HG02885 (cell line): ENCODE measurements at regions not wholly inside any gene's neighbourhood (a gene's known extent, or its start where the extent isn't known, plus 50 kb on each side); places are given as distances from the start of the nearest gene placed in this dataset.

Experiments
- ATAC-seq: cut with Tn5 transposase; IDR thresholded peaks from one replicate; pipeline ENCODE4 v1.9.1; 2021; ENCODE audit warnings: mild to moderate bottlenecking; ENCODE audit not compliant: unreplicated experiment, poor library complexity

DNA sequence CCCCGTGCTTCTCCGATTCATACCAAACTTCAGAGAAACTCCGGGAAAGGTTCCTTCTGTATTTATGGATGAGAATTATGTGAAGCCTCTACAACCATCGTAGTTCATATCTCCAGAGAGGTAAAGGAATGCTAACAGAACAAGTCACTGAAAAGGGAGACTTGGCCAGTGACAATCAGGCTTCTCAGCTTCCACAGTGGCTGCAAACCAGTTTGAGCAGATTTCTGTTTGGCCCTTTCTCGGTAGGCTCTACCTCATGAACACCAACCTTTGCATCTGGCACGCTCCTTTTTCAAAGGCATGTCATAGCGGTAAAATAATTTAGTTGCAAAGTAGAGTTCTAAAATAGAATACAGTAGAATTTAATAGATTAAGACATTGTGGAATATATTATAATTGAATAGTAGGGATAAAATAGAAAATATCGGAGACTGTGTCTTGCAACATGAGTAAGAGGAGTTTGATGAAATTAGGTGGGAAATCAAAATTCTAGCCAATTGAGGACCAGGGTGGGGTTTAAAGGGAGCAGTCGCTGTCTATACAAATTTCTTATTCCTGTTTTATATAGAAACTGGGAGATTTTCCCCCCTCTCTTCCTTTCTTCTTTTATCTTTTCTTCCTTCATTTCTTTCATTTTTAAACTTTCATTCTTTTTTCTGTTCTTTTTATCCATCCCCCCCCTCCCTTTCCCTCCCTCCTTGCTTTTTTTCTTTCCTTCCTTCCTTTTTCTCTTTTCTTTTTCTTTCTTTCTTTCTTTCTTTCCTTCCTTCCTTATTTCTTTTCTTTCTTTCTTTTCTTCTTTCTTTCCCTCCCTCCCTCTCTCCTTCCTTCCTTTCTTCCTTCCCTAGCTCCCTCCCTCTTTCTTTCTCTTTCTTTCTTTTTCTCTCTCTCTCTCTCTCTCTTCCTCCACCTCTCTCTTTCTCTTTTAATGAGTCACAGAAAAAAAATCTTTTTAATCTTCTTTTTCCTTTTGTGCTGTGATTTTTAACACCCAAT is 161.5 kb upstream of the KLF6 start:
- ATAC-seq, result no peak

DNA sequence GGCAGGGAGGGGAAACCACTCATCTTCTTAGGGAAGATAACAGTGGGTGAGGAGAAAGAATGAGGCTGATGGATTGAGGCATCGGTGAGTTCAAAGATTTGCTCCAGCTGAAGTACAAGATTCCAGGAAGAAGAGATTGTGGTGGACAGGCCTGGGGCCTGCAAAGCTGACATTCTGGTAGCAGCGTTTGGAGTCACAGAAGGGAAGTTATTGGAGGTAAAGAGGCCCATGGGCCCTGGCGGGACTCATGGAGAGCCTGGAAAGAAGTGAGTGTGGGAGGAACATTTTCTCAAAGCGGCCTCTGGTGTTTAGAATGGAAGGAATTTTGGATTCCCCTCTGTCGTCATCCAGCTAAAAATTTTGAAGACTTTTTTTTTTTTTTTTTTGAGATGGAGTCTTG is 160.0 kb upstream of the KLF6 start:
- no peak for ATAC-seq

DNA sequence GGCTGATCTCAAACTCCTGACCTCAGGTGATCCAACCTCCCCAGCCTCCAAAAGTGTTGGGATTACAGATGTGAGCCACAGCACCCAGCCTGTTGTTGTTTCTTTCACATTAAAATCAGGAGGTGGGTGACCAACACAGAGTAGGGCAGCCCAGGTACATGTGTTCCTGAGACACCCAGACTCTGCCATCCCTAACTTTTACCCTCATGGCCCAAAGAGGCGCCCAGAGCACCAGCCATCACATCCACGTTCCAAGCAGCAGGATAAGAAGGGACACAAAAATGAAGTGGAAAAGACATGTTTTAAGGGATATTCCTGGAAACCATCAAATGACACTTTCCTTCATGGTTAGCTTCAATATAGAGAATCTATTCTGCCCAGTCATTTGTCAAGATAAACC is 159.6 kb upstream of the KLF6 start:
- ATAC-seq, result no peak

DNA sequence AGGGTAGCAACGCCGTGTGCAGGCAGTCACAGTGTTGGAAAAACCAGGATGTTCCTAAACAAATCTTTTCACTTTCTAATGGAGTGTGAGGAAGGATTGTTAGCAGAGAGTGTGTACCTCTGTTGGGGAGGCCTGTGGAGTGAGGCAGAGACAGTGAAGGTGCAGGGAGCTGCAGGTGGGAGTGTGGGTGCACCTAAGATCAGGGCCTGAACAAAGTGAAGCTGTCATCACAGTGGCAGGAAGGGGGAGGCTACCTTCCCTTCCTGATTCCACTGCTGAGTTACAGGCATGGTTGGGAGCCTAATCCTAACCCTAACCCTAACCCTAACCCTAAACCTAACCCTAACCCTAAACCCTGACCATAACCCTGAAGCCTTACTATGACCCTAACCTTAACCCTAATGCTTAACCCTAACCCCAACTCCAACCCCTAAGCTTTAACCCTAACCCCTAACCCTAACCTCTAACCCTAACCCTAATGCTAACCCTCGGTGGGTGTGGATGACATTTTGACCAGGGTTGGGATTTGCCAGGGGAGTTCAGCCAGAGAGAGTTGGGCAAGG is 158.8 kb upstream of the KLF6 start:
- ATAC-seq, result no peak

DNA sequence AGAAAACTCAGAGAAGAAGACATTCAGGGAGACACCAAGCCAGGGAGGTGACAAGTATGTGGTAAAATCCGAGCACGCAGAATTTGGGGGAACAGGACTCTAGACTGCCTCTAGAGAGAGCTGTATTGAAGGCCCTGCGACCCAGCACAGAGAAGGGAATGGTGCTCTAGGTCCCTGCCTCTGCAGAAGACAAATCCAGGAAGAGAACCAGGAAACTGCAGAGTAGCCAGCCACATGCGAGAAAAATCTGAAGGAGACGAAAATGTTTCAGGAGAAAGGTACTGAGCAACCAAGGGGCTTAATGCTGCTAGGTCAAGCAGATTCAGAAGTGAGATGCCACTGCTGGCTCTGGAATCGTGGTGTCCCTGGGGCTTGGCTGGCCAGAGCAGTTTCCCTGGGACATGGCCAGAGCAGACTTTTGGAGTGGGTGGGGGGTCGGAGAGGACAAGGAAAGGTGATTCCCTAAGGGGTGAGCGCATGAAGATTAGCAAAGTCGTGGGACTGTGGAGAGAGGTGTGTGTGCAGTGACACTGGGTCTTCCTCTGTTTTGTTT is 158.0 kb upstream of the KLF6 start:
- ATAC-seq, result no peak

DNA sequence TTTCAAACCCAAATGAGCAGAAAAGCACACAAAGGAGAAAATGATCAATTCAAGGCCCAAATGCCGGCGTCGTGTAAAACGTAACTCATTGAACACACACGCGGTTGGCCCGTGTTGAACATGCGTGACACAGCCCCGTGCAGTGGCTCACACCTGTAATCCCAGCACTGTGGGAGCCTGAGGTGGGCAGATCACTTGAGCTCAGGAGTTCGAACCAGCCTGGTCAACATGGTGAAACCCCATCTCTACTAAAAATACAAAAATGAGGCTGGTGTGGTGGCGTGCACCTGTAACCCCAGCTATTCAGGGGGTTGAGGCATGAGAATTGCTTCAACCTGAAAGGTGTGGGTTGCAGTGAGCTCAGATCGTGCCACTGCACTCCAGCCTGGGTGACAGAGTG is 156.7 kb upstream of the KLF6 start:
- no peak for ATAC-seq

DNA sequence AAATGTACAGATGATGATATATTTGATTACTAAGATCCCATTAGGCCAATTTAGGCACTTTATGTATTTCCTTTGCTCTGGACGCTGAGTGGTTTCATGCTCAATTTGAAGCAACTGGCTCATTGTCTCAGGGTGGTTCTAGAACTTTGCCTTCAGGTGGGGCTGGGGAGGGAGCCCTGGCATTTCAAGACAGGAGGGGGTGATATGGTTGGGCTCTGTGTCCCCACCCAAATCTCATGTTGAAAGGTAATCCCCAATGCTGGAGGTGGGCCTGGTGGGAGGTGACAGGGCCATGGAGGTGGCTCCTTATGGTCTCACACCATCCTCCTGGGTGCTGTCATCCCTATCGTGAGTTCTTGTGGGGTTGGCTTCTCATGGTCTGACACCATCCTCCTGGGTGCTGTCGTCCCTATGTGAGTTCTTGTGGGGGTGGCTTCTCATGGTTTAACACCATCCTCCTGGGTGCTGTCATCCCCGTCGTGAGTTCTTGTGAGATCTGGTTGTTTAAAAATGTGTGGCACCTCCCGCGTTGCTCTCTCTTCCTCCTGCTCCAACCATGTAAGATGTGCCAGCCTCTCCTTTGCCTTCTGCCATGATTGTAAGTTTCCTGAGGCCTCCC is 151.5 kb upstream of the KLF6 start:
- no peak for ATAC-seq

DNA sequence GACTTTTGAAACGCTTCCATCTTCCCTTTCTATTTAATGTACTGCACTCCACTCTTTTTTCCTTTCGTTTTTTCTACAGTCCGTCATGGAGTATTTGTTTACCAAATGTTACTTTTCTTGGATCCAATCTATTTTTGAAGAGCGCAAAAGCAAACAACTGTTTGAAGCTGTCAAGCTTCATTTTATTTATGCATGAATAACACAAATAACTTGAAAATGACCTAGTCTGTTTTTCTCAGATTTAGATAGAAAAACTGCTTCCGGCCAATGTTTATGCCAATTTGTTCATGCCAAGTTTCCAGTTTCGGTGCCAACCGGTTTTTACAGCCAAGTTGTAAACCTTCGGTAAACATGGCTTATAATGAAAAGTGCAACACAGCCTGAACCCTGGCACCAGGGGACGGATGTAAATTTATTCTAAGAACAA is 150.9 kb upstream of the KLF6 start:
- ATAC-seq, result no peak

DNA sequence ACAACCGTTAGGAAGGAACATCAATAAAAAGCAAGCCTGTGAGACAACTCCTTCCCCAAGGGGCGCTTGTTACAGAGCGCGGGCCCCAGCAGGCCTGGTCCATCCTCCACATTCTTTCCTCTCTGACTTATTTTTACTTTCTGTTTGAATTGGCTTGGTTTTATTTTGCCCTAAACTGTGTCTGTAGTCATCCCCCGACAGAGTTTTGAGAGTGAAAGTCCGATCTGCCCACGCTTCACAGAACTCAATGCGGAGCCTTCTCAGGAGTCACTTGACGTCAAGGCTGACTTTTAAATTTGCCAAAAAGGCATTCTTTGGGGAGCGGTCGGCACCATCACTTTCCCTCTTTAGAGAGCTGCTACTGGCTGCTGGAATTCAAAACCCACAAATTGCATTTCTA is 150.1 kb upstream of the KLF6 start:
- ATAC-seq, result peak; percentile 100

DNA sequence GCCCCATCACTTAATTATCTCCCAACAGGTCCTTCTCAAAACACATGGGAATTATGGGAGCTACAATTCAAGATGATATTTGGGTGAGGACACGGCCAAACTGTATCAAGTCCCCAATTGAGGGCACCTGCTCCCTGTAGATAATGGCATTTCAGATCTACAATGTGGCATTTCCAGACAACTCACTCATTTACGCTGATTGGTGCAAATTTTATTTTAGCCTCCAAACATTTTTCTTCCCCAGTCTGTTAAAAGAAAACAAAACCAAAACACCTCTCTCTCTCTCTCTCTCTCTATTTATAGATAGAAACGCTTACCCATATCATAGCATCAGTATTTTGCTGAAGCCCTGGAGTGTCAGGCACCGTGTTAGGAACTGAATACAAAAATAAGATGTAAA is 148.7 kb upstream of the KLF6 start:
- no peak for ATAC-seq

DNA sequence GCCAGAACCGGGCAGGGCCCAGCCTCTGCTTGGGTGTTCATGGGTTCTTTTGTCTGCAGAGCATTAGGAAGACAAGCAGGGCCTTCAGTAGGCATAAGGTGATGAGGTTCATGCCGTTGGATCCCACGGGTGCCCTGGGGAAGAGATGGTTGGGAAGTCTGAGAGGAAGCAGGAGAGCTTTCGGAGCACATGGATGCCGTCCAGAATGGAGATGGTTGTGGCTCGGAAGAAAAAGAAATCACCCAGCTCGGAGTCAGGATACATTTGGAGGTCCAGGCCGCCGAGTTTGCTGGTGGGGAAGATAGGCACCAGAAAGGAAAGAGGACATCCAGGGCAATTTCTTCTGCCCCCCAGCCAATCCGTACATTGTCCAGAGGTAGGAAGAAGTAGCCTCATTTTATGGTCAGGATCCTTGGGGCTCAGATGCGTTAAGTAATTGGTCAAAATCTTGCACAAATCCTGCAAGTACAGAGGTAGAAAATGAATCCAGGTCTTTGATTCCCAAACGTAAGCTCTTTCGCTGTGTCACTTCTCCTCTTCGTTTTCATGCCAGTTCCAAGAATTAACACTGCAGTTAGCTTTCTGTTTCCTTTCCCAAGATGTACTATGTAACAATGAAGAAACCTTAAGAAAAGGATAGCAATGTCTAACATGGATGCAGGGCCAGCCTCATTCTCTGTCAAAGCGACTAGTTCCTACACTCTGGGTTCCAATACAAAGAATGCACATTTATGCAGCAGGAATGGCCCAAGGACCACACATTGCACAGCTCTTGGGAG is 147.8 kb upstream of the KLF6 start:
- ATAC-seq, result no peak

DNA sequence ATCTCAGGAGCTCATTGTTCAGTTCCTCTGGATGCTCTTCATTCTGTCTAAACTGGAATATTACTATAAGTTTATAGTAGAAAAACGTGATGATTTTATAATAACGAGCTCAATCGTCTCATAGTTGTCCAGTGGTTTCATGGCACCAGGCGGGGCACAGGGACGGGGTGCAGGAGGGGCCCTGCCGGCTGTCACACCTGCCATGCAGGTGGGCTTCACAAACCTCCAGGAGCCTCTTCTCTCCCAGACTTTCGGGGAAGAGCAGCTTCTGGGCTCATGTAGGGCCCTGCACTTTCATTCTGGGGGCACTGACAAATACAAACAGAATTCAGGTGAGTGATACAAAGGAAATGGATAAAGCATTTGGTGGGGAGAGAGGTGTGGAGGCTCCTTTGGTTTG is 146.9 kb upstream of the KLF6 start:
- ATAC-seq, result no peak

DNA sequence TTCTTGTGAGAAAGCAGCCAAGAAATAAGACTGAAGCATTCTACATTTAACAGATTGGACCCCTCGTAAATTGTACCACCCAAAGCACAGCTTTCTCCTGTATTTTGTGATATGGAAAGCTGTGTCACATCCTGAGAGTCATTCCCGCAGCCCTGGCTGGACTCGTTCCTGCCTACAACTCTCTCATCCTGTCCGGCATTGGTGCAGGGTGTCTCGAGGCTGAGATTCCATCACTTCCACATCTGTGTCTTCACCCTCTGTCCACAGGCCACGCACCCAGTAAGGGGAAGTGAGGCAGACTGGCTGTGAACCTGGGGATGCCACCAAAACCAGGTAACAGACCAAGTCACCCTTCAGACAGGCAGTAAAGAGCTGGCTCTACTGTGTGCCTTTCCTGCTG is 146.2 kb upstream of the KLF6 start:
- no peak for ATAC-seq

DNA sequence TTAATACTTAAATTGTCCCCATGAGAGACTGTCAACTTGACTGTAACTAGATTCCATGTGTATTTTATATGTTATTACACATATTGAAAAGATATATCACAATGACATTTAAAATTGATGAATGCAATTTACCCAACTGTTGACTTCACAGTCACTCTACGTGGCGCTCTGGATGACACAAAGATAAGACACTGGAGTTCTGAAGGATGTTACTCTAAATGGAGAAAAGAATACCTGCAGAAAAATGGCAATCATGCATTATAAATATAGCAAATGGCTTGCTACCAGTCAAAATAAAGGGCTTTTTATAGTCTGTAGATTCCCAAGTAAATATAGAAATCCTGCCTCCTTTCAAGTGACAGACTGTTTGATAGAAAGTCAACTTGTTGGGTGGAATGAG is 143.6 kb upstream of the KLF6 start:
- ATAC-seq, result no peak

DNA sequence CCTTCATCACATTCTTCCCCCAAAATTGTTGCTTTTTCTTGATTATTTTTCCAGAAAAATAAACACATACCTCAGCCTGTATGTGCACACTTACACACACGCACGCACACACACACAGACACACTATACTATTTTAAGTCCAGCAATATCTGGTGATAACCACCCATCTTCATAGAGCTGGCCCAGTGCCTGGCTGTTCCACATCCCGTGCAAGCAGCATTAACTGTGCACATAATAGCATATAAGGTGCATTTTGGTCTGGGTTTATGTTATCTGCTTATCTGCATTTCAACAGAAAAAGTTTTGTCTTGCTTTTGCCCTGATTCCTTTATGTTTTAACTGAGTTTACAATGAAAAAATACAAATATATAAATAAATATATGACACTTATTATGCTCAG is 143.1 kb upstream of the KLF6 start:
- no peak for ATAC-seq

DNA sequence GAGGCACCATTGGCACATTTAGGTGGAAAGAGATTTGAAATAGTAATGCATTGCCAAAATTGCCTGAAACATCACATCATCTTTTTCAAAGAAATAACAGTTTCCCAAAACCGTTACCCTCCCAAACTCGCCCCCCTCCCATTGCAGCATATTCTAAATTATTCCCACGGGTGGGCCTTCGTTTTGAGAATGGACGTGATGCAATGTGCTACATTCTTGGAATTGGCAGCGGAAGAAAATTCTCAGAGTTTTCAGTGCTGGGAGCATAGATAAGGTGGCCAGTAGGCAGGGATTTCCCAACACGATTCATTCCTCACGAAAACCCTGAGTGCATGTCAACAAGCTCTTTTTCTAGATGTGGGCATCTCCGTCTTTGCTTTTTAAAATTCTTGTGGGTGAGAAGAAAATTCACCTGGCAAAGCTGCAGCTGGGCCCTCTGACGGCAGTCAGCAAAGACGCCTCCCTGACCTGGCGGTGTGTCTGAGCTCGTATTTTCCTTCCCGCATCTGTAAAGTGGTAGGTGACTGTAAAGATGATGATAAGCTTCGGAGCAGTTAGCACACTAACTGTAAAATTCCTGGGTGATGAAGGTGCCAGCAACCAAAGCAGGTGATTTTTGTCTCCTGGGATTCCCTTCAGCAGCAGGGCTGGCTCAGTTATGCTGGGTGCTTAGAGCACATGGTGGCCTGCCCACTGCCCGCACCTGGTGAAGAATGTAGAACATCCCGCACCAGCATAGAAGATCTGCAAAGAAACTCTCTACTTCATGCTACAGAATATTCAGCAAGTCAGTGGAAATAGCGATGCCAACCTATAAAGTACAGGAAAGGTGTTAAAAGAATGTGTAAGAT is 141.9 kb upstream of the KLF6 start:
- ATAC-seq, result no peak

DNA sequence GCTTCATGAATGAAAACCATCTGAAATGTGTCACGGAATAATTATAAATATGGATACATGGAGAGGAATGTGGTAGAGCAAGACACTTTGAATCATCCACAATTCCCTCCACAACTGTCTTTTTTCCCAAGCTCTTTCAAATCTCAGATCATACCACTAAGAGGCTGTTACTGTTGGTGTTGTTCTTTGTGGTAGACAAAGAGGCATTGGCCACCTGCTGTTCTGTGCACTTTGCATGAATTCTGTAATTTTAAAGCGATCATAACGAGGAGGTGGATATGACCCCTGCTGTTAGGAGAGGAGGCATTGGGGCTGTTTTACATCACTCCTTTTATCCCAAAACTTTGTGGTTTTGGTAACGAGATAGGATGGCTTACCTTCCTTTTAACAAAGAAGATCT is 141.2 kb upstream of the KLF6 start:
- ATAC-seq, result no peak

DNA sequence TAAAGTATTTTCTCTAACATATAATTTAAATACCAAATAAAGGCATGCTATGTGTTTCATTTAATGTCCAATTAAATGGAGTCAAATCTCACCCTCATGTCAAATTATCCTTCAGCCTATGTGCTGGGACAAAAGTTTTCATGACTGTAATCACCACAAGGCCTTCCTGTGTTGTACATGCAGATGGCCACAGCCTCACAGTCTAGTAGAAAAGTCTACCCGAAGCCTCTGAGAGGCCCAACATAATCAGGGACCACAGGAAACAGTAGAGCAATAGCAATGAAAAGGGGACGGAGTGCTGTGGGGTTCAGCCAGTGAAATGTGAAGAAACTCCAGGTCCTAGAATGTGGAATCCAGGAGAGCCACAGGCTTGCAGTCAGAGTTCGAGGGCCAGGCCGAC is 140.2 kb upstream of the KLF6 start:
- ATAC-seq, result no peak

DNA sequence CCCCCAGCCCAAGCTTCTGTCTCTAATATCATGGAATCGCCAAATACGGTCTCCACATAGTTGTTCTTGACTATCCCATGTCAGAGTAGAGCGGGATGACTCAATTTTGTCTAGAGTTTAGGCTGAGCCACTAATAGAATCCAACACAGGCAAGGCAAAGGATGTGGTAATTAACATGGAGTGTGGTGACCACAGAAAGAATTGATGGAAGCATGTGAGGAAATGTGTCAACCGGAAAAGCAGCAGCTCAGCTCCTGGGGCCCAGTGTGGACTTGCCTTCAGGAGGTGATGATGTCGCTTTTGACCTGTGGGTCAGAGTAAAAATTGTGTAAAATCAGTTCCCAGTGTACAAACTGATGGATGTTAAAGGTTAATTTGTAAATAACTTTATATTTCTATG is 139.3 kb upstream of the KLF6 start:
- ATAC-seq, result no peak

DNA sequence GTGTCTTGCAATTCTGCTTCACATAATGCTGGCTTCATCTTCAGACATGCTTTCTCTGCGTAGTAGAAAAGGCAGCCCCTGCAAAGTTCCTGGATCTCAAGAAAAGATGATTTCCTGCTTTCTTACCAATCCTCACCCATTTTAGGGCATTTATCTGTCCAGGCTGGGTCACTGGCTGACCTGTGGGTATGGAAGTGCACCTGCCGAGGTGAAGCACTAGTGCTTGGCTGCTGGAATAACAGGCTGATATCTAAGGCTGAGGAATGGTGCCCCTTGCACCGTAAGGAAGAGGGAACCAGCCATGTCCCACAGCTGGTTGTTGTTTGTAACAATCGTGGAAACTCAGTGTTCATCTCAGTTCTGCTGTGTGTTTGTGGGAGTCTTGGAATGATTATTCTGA is 138.0 kb upstream of the KLF6 start:
- ATAC-seq, result no peak
